Endometrium (tissue), 2 donors: ENCODE measurements at regions not wholly inside any gene's neighbourhood (a gene's known extent, or its start where the extent isn't known, plus 50 kb on each side); places are given as distances from the start of the nearest gene placed in this dataset.
"Not testable (repeated sequence)": the region's sequence is repeated elsewhere in the genome, so short reads cannot be mapped to it uniquely, and the experiment has no call there.

Experiments
- FAIRE-seq: peaks from 2 replicates; lab custom pipeline; 2012; peaks lifted over from hg19 to GRCh38; lab: Jason Lieb, UNC
- donor health status: control.
- donor health status: control.

DNA sequence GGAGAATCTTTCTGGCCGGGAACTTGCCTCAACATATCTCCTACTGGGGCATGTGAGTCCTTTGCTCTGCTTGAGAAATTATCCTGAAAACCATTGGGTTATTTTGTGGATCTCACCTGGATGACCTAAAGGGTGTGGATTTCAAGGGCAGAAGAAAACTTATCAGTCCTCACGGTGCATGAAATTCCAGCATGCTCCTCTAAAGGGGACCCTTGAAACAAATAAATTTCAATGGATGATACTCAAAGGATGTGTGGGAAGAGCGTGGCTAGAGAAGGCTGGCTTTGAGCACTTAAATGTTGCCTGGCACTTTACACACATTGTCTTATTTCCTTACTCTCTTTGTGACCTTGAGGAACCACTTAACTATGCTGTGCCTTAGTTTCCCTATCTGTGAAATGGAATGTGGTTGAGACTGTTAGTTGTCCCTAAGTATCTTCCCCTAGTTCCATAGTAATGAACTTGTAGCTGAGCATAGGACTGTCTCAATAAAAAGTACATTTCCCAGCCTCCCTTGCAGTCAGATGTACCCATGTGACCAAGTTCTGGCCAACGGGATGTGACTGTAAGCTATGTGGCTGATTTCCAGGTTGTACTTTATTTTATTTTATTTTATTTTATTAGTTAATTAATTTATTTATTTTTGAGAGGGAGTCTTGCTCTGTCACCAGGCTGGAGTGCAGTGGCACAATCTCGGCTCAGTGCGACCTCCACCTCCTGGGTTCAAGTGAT, 81.9 kb upstream of the PTPN1 start:
- FAIRE-seq = no peak

DNA sequence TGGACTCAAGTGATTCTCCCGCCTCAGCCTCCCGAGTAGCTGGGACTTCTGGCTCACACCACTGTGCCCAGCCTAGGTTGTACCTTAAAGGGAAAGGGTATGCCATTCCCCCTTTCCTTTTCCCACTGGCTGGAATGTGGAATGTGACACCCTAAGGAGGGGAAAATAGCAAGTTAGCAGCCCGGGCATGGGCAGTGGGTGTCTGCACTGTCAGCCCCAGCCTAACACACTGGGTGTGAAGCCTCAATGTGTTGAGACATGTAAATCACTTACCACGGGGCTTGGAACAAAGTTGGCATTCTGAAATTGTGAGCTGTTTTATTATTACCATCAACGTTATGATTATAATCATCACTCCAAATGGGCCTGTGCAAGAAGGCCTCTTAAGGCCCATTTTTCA, 80.8 kb upstream of the PTPN1 start:
- no peak for FAIRE-seq

DNA sequence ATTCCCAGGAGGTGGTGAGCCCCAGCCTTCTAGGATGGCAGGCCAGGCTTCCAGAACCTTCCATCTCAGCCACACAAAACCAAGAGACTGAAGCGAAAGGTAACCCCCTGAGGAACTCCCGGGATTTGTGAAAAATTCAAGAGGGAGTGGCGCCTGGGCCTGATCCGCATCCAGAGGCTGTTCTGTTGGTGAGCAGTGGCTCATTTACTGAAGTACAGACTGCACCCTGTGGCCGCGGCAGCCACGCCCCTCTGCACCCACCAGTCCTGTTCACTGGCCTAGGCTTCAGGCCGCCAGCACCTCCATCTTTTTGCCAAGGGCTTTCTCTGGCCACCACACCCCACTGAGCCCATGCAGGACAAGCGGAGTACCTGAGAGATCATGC, 79.1 kb upstream of the PTPN1 start:
- no peak for FAIRE-seq

DNA sequence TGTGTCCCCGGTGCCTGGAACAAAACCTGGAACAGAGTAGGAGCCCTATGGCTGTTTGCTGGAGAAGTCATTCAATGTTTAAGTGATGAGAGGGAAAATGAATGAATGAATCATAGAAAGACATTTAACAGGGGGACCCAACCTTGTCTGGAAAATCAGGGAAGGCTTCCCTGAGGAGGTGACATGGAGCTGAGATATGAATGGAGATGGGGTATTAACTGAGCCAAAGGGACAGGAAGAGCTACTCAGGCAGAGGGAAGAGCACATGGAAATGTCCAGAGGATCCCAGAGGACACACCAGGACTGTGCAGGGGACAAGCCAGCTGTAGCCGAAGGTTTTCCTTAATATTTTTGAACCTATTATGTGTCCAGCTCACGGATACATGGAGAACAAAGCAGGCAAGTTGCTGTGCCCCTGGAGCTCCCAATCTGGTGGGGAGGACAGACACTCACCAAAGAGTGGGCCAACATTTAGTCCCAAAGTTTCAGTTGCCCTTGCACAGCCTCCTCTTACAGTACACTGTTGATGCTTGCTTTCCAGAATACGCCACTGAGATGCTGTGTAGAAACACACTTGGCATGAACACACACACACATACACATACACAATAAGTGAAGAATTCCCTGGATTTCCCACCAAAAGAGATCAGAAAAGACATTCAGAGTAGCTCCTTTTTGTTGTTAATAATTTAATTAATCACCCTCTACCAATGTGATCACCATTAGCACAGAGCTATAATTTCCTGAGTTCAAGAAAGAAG, 77.0 kb upstream of the PTPN1 start:
- no peak for FAIRE-seq

DNA sequence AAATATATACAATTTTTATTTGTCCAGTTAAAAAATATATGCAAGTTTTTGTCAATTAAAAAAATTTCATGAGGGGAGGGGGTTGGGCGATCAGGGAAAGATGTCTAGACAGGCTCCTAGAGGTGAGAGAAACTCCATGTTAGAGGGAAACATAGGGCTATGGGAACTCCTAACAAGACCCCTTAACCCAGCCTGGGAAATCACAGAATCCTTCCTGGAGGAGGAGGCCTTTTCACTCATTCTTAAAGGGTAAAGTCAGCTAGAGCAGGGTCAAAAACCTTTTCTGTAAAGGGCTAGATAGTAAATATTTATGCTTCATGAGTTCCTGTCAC, 75.9 kb upstream of the PTPN1 start:
- no peak for FAIRE-seq

DNA sequence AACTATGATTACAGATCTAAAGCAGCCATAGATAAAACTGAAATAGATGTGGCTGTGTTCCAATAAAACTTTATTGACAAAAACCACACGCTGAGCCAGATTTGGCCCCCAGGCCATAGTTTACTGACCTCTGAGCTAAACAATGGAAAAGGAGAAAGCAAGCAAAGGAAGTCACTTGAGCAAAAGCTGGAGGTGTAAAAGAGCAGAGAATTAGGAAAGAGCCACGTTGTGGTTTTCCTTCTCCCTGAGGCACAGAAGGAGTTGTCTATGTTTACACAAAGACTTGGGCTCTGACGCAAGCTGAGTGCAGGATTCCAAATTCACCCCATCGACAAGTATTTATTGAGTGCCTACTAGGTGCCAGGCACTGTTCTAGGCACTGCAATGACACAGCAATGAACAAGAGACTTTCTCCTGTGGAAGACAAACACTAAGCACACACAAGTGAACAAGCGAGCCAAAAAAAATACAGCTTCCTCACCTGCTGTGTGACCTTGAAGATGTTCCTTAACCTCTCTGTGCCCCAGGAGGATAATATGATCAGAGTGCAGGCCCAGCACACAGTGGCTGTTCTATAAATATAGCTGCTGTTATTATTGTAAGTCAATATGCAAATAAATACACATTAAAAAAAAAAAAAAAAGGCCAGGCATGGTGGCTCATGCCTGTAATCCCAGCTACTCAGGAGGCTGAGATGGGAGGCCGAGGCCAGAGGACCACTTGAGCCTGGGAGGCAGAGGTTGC, 75.4 kb upstream of the PTPN1 start:
- FAIRE-seq = no peak

DNA sequence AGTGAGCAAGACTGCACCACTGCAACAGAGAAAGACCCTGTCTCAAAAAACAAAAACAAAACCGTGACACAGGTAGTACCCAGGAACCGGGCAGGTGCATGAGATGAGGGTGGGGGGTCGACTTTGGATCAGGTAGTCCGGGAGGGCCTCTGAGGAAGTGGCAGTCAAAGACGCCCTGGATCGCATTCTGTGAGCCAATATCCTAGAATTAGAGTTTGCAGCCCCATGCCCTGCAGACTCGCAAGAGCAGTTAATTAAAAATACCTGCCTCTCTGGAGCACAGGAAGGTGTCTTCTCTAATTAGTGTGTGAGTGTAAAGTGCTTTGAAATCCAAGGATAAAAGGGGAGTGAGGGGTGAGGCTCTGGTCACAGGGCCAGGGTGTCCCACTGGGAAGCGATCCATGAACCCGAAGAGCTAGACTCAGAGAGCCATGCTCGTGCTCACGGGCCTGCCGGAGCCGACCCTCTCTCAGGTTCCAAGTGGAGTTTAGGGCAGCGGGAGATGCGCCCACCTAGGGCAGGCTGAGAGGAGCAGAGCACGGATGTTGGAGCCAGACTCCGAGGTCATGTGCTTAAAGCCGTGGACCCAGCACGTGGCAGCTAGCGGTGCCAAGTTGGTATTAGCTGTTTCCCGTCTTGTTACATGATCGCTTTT, 74.7 kb upstream of the PTPN1 start:
- no peak for FAIRE-seq

DNA sequence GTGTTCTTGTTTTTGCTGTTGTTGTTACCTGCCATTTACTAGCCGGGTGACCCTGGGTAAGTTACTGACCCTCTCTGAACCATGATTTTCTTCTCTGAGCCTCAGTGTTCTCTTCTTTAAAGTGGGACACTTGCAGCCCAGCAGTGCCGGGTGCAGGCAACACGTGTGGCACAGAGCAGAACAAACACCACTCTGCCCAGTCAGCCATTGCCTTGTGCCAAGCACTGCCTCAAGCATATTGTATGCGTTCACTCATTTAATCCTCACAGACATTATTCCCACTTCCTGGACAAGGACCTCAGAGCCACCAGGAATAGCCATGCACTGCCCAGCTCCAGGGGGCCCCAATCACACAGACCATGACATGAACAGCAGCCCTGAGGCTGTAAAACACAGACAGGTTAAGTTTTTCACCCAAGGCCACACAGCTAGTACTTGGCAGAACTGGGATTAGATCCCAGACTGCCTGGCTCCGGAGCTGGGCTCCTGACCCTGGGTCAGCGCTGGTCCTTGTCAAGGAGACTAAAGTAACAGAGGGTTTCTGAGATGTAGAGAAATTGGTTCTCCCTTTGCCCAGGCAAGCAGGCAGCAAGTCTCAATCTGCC, 74.0 kb upstream of the PTPN1 start:
- no peak for FAIRE-seq

DNA sequence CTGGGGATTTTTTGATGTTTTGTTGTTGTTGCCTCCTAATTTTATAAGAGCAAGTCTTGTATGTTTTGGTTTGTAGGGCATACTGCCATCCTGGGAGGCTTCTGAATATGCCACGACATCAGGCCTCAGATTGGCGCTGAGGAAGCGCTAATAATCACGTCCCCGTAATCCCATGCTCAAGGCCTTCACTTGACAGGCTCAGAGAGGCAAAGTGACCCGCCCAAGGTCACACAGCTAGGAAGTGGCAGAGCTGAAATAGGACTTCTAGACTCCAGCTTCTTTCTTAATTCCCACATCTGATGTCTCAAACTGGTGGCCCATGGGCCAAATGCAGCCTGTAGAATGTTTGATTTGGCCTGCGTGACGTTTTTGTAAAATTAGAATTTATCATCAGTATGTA, 73.5 kb upstream of the PTPN1 start:
- no peak for FAIRE-seq

DNA sequence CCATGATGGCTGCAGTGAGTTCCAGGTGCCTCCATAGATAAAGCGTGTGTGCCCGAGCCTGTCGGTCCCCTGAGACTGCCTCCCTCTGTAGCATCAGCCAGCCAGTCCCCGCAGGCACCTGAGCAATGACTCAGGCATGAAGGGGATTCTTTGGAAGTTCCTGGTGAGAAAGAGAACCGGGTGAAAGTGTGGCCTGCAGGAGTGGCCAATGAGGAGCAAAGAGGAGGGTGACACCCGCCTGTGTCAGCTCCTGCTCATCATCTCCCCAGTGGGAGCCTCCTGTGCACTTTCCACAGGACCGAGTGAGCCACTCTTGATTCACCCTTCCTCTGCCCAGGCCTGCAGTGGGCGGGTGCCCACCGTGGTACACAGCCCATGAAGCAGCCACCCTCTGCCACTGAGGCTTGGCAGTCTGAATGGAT, 71.2 kb upstream of the PTPN1 start:
- FAIRE-seq = no peak

DNA sequence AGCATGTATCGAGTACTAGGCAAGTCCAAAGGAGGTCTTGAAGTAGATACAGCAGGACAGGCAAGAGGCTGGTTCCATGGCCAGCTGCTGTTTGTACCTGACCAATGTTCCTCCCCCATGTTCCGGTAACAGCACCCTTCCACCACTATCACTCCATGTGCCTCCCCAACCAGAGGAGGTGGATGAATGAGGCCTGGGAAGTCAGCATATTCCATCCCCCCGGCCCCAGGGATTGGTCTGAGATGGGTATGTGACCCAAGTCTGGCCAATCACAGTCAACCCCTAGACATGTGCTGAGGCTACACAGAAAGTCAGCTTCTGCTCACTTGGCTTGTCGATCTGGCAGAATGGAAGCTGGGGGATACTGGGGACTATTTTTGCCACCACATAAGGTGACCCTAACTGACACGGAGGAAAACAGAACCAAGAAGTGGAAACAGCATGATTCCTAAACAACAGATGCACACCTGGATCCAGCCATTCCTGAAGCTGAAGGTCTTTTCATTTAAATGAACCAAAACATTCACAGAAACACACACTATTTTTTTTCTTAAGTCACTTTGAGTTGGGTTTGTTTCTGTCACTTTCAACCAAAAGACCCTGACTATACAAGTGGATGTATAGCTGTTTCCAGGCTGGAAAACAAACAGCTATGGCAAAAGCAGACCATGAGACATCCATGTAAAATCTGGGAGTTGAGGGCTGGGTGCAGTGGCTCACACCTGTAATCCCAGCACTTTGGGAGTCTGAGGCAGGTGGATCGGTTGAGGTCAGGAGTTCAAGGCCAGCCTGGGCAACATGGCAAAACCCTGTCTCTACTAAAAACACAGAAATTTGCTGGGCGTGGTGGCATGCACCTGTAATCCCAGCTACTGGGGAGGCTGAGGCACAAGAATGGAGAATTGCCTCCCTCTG, 70.4 kb upstream of the PTPN1 start:
- no peak for FAIRE-seq

DNA sequence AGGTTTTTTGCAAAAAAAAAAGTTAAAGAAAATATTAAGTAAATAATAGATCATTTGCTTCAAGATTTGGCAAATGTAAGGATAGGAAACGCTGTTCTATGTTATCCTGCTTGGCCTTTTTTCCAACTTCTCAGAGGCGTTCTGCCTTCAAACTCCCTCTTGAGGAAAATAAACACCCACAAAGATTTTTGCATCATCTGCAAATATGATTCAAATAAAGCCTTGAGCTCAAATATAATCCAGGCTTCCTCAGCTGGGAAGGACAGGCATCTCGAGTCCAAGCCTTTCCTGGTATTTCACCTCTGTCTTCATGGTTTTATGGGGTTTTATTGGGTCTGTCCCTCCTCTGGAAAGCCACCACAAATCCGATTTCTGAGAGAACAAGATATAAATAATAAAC, 67.7 kb upstream of the PTPN1 start:
- FAIRE-seq = no peak

DNA sequence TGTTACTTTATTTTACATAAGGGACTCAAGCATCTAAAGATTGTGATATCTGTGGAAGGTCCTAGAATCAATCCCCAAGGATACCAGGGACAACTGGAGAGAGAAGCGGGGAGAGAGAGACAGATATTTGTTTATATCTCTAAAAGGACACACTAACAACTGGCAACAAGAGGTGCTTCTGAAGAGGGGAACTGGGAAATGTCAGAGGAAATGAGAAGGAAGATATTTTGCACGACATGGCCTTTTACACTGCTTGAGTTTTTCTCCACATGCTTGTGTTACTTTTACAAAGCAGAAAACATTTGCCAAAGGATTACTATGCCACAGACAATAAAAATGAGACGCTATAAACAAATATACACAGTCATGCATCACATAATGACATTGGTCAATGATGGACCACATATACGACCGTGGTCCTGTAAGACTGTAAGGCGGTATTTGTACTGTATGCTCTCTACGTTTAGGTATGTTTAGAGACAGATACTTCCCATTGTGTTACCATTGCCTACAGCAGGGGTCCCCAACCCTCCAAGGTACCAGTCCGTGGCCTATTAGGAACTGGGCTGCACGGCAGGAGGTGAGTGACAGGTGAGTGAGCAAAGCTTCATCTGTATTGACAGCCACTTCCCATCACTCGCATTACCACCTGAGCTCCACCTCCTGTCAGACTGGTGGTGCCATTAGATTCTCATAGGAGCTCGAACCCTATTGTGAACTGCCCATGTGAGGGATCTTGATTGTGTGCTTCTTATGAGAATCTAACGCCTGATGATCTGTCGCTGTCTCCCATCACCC, 64.6 kb upstream of the PTPN1 start:
- FAIRE-seq = no peak

DNA sequence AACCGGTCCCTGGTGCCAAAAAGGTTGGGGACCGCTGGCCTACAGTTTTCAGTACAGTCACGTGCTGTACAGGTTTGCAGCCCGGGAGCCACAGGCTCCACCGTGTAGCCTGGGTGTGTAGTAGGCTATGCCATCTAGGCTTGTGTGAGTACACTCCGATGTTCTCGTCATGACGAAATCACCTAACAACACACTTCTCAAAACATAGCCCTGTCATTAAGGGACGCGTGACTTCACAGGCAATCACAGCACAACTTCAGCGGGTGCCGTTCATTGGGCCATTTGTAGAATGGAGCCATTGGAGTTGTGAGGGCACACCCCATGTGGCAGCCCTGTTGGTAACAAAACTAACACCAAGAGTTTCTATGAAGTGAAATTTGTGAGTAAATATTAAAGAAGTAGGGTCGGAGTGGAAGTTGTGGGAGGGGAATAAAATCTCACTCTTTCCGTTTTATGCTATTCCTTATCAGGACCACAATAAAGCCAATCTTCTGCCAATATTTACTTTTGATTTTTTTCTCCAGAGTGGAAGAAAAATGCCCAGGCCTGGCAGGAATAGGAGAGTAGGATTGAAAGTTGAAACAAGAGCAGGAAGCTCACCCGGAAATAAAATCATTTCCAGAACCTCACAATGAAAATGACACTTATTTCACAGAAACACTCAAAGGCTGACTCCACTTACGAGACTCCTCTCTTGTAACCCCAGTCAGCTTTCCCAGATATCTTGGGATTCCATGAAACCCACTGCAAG, 63.7 kb upstream of the PTPN1 start:
- FAIRE-seq = no peak

DNA sequence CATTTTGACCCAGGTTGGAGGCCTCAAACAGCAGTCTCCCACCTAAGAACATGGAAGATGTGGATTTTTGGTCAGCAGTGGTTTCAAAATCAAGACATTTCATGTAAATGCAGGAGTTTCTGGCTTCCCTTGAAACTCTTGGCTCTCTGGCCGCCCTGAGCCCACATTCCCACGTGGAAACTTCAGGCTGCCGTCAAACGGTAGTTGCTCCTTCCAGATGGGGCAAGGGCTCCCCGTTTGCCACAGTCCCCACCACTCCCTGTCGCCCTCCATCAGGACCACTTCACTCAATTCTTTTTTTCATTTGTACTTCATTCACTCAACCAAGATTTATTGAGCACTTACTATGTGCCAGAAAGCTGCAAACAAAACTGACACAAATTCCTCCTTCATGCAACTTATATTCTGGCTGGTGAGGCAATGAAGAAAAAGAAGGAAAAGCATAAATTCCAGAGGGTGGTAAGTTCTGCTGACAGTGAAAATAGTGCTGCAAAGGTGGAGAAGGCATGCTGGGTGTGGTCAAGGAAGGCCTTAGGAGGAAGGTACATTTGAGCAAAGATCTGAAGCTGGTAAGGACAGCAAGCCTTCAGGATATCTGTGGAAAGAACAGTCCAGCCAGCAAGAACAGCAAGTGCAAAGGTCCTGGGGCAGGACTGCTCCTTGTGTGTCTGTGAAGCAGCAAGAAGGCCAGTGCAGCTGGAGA, 62.9 kb upstream of the PTPN1 start:
- FAIRE-seq = no peak

DNA sequence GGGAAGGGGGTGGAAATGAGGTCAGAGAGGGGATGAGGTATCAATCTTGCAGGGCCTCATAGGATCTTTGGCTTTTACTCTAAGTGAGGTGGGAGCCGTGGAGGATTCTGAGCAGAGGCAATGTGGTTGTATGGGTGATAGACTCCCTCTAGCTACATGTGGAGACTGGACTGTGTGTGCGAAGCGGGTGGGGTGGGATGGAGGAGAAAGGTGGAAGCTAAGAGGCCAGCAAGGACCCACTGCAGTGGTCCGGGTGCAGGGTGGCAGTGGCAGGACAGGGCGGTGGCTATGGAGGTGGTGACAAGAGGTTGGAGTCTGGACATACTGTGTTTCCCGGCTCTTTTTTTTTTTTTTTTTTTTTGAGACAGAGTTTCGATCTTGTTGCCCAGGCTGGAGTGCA, 62.4 kb upstream of the PTPN1 start:
- FAIRE-seq = no peak

DNA sequence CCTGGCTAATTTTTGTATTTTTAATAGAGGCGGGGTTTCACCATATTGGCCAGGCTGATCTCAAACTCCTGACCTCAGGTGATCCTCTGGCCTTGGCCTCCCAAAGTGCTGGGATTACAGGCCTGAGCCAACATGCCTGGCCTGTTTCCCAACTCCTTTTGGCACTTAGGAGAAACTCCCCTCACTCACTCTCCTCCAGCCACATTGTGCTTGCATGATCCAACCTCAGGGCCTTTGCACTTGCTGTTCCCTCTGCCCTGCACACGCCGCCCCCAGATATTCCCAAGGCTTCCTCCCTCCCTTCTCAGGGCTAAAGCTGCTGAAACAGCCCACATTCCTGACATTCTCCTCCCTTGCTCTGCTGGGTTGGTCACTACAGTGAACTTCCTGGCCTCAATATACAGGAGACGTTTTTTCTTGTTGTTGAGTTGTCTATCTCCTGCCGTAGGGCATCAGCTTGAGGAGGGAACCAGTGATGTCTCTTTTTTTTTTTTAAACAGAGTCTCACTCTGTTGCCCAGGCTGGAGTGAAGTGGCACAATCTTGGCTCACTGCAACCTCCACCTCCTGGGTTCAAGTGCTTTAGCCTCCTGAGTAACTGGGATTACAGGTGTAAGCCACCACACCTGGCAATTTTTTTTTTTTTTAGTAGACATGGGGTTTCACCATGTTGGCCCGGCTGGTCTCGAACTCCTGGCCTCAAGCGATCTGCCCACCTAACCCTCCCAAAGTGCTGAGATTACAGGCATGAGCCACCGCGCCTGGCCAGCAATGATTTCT, 61.4 kb upstream of the PTPN1 start:
- FAIRE-seq = not testable (repeated sequence)
